Gastroesophageal sphincter (tissue), 3 donors: ENCODE measurements at regions not wholly inside any gene's neighbourhood (a gene's known extent, or its start where the extent isn't known, plus 50 kb on each side); places are given as distances from the start of the nearest gene placed in this dataset.

Source experiments
- CTCF ChIP-seq, 4 experiments: fragments of 200-600 bp in 2 of 4; fragments of 450-650 bp in 2 of 4; sonication (generic) in 1 of 4; IDR thresholded peaks; one replicate each; pipeline ENCODE4 v1.5.1; 2017 to 2019; ENCODE audit warnings: antibody characterized with exemption in 4 of 4, mild to moderate bottlenecking in 2 of 4, moderate library complexity in 2 of 4
- EP300 ChIP-seq: sonication (generic); formaldehyde crosslinking; IDR thresholded peaks from one replicate; pipeline ENCODE4 v1.6.1; 2017; ENCODE audit warnings: antibody characterized with exemption, mild to moderate bottlenecking
- POLR2A ChIP-seq, 2 donors: fragments of 450-650 bp; IDR thresholded peaks; one replicate each; pipeline ENCODE4 v1.6.1; 2017; ENCODE audit warnings: antibody characterized with exemption in 2 of 2, mild to moderate bottlenecking in 2 of 2, moderate library complexity in 1 of 2
- POLR2AphosphoS5 ChIP-seq: sonication (generic); formaldehyde crosslinking; IDR thresholded peaks from one replicate; pipeline ENCODE4 v1.6.1; 2017; ENCODE audit warnings: antibody characterized with exemption

- TF ChIP-seq EP300 (no peak), CTCF (IDR thresholded peaks at IDR 0.05) (no peak), POLR2A (IDR thresholded peaks at IDR 0.05) (no peak), POLR2AphosphoS5 (no peak)
Measured at GRCh38 chr7:145557805-145558204, 558.8 kb upstream of the CNTNAP2 start.
